LNCaP clone FGC (cell line): ENCODE measurements at regions not wholly inside any gene's neighbourhood (a gene's known extent, or its start where the extent isn't known, plus 50 kb on each side); places are given as distances from the start of the nearest gene placed in this dataset.

Experiments used
- DNase-seq: peaks from one replicate; pipeline ENCODE4 v3.0.0-alpha.2; 2011; ENCODE audit warnings: low read depth
- H3K4me3 ChIP-seq: 2 replicates; pipeline ENCODE4 v1.5.1; 2011; ENCODE audit warnings: mild to moderate bottlenecking, low read depth, low read length, control low read depth
- CTCF ChIP-seq: IDR thresholded peaks from 2 replicates; pipeline ENCODE4 v1.5.1; 2012; ENCODE audit warnings: mild to moderate bottlenecking; ENCODE audit not compliant: control insufficient read depth, insufficient read depth; ENCODE audit errors: extremely low read depth

- H3K4me3 ChIP-seq, result no peak overlapping the region
- no peak for TF ChIP-seq CTCF
- no peak for DNase-seq
Measured at GRCh38 chr13:88586263-88586662, 915.1 kb downstream of the SLITRK5 start.

GRCh38 chr13:88590574-88590973 lies 919.4 kb downstream of the SLITRK5 start:
- H3K4me3 ChIP-seq, result no peak overlapping the region
- peak; percentile 23 for DNase-seq
- TF ChIP-seq CTCF, result no peak

GRCh38 chr13:88592105-88592504 lies 920.9 kb downstream of the SLITRK5 start:
- no peak for DNase-seq
- no peak for TF ChIP-seq CTCF
- no peak overlapping the region for H3K4me3 ChIP-seq

GRCh38 chr13:88601949-88602348 lies 930.8 kb downstream of the SLITRK5 start:
- H3K4me3 ChIP-seq, result no peak overlapping the region
- TF ChIP-seq CTCF, result no peak
- DNase-seq, result peak; percentile 4

- no peak overlapping the region for H3K4me3 ChIP-seq
- TF ChIP-seq CTCF, result no peak
- no peak for DNase-seq
Measured at GRCh38 chr13:88602786-88603777, 931.9 kb downstream of the SLITRK5 start.

GRCh38 chr13:88617176-88617575 lies 946.0 kb downstream of the SLITRK5 start:
- no peak for TF ChIP-seq CTCF
- no peak for DNase-seq
- no peak overlapping the region for H3K4me3 ChIP-seq
